ENCODE measurements at regions not wholly inside any gene's neighbourhood (a gene's known extent, or its start where the extent isn't known, plus 50 kb on each side); places are given as distances from the start of the nearest gene placed in this dataset.

GRCh38 chr5:93150311-93151012 is 430.6 kb downstream of the NR2F1-AS1 start:
- in situ Hi-C loops (cut with MboI; ENCODE audit: low pct_unique_long_range_greater_than_20kb, low sequenced_read_pairs): no loop called here
- DNase-seq: no peak

GRCh38 chr5:93145767-93146166 is 435.3 kb downstream of the NR2F1-AS1 start:
- DNase-seq: no peak
- in situ Hi-C loops (cut with MboI; ENCODE audit: low pct_unique_long_range_greater_than_20kb, low sequenced_read_pairs): no loop called here

- no peak for DNase-seq
- in situ Hi-C loops (cut with MboI; ENCODE audit: low pct_unique_long_range_greater_than_20kb, low sequenced_read_pairs): no loop called here
Observed at GRCh38 chr5:93145019-93145418, 436.0 kb downstream of the NR2F1-AS1 start.

GRCh38 chr5:93141969-93142368 is 439.1 kb downstream of the NR2F1-AS1 start:
- in situ Hi-C loops (cut with MboI; ENCODE audit: low pct_unique_long_range_greater_than_20kb, low sequenced_read_pairs): no loop called here
- no peak for DNase-seq

- DNase-seq: no peak
- in situ Hi-C loops (cut with MboI; ENCODE audit: low pct_unique_long_range_greater_than_20kb, low sequenced_read_pairs): no loop called here
Observed at GRCh38 chr5:93130624-93131490, 450.2 kb downstream of the NR2F1-AS1 start.

- DNase-seq: no peak
- in situ Hi-C loops (cut with MboI; ENCODE audit: low pct_unique_long_range_greater_than_20kb, low sequenced_read_pairs): no loop called here
Observed at GRCh38 chr5:93126634-93127033, 454.4 kb downstream of the NR2F1-AS1 start.

- no peak for DNase-seq
- in situ Hi-C loops (cut with MboI; ENCODE audit: low pct_unique_long_range_greater_than_20kb, low sequenced_read_pairs): no loop called here
Observed at GRCh38 chr5:93123127-93123526, 457.9 kb downstream of the NR2F1-AS1 start.

GRCh38 chr5:93122446-93122845 is 458.6 kb downstream of the NR2F1-AS1 start:
- in situ Hi-C loops (cut with MboI; ENCODE audit: low pct_unique_long_range_greater_than_20kb, low sequenced_read_pairs): no loop called here
- no peak for DNase-seq

- DNase-seq: no peak
- in situ Hi-C loops (cut with MboI; ENCODE audit: low pct_unique_long_range_greater_than_20kb, low sequenced_read_pairs): no loop called here
Observed at GRCh38 chr5:93120771-93121170, 460.2 kb downstream of the NR2F1-AS1 start.

- DNase-seq: no peak
- in situ Hi-C loops (cut with MboI; ENCODE audit: low pct_unique_long_range_greater_than_20kb, low sequenced_read_pairs): no loop called here
Observed at GRCh38 chr5:93120051-93120450, 461.0 kb downstream of the NR2F1-AS1 start.

- in situ Hi-C loops (cut with MboI; ENCODE audit: low pct_unique_long_range_greater_than_20kb, low sequenced_read_pairs): no loop called here
- DNase-seq: no peak
Observed at GRCh38 chr5:93117751-93118531, 463.1 kb downstream of the NR2F1-AS1 start.

GRCh38 chr5:93107805-93108520 is 473.1 kb downstream of the NR2F1-AS1 start:
- DNase-seq: no peak
- in situ Hi-C loops (cut with MboI; ENCODE audit: low pct_unique_long_range_greater_than_20kb, low sequenced_read_pairs): no loop called here

- DNase-seq: no peak
- in situ Hi-C loops (cut with MboI; ENCODE audit: low pct_unique_long_range_greater_than_20kb, low sequenced_read_pairs): no loop called here
Observed at GRCh38 chr5:93107141-93107540, 473.9 kb downstream of the NR2F1-AS1 start.

GRCh38 chr5:93101661-93102060 is 479.4 kb downstream of the NR2F1-AS1 start:
- in situ Hi-C loops (cut with MboI; ENCODE audit: low pct_unique_long_range_greater_than_20kb, low sequenced_read_pairs): no loop called here

GRCh38 chr5:93100976-93101375 is 480.0 kb downstream of the NR2F1-AS1 start:
- no peak for DNase-seq
- in situ Hi-C loops (cut with MboI; ENCODE audit: low pct_unique_long_range_greater_than_20kb, low sequenced_read_pairs): no loop called here

More at GRCh38 chr5:93101661-93102060, 479.4 kb downstream of the NR2F1-AS1 start:
- DNase-seq: no peak

- in situ Hi-C loops (cut with MboI; ENCODE audit: low pct_unique_long_range_greater_than_20kb, low sequenced_read_pairs): no loop called here
- DNase-seq: no peak
Observed at GRCh38 chr5:93100428-93100827, 480.6 kb downstream of the NR2F1-AS1 start.

GRCh38 chr5:93099902-93100347 is 481.1 kb downstream of the NR2F1-AS1 start:
- no peak for DNase-seq
- in situ Hi-C loops (cut with MboI; ENCODE audit: low pct_unique_long_range_greater_than_20kb, low sequenced_read_pairs): no loop called here

GRCh38 chr5:93096561-93096960 is 484.5 kb downstream of the NR2F1-AS1 start:
- DNase-seq: no peak
- in situ Hi-C loops (cut with MboI; ENCODE audit: low pct_unique_long_range_greater_than_20kb, low sequenced_read_pairs): no loop called here

Measured in KBM-7 (cell line).